Epidermal melanocyte (primary cell): ENCODE measurements at regions not wholly inside any gene's neighbourhood (a gene's known extent, or its start where the extent isn't known, plus 50 kb on each side); places are given as distances from the start of the nearest gene placed in this dataset.
"Not testable (repeated sequence)": the region's sequence is repeated elsewhere in the genome, so short reads cannot be mapped to it uniquely, and the experiment has no call there.

Experiments used
- DNase-seq: peaks from one replicate; pipeline ENCODE4 v3.0.0; 2011; ENCODE audit warnings: low spot score; ENCODE audit not compliant: insufficient read length

DNA sequence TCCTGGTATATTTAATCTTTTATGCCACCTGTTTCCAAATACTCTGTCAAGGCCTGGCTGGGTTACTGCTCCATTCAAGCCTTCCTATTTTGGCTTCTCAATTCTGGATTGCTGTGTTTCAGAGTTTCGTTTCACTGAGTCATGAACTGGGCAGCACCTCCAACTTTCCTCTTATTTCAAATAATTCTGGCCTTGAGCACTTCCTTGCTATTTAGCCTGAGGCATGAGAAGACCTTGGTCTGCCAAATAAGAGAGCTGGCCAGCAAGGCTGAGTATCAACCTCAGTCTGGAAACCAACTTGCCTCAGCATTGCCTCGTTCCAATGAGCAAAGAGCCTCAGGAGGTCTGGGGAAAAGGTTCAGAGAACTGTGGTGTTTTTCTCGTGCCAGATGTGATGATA, 66.6 kb downstream of the TNFAIP3 start:
- DNase-seq = no peak

- DNase-seq = no peak
Observed at GRCh38 chr6:137936798-137937197, 69.7 kb downstream of the TNFAIP3 start.

DNA sequence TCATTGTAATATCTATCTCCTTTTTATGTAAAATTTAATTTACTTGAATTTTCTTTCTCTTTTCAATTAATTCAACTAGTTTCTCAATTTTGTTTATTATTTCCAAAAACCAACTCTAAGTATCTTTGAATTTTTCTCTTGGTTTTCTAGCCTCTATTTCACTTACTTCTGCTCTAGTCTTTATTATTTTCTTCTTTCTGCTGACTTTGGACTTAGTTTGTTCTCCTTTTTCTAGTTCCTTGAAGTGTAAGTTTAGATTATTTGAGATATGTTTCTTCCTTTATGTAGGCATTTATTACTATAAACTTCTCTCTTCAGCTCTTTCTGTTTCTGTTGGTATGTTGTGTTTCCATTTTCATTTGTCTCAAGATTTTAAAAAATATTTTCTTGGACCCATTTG, 70.8 kb downstream of the TNFAIP3 start:
- no peak for DNase-seq

DNA sequence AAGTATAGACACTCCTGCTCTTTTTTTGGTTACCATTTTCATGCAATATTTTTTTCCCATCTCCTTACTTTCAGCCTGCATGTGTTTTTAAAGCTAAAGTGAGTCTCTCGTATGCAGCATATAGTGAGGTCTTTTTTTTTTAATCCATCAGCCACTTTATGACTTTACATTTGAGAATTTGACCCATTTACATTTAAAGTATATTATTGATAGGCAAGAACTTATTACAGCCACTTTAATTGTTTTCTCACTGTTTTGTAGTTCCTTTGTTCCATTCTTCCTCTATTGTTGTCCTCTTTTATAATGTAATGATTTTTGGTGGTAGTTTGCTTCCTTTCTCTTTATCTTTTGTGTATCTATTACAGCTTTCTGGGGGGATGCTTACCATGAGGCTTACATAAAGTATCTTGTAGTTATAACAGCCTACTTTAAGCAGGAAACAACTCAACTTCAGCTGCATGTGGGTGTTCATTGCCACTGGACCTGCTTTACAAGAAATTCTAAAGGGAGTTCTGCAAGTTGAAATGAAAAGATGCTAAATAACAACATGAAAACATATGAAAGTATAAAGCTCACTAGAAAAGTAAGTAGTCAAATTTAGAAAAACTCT, 71.8 kb downstream of the TNFAIP3 start:
- no peak for DNase-seq

GRCh38 chr6:137941995-137942394, 74.9 kb downstream of the TNFAIP3 start:
- DNase-seq = no peak

DNA sequence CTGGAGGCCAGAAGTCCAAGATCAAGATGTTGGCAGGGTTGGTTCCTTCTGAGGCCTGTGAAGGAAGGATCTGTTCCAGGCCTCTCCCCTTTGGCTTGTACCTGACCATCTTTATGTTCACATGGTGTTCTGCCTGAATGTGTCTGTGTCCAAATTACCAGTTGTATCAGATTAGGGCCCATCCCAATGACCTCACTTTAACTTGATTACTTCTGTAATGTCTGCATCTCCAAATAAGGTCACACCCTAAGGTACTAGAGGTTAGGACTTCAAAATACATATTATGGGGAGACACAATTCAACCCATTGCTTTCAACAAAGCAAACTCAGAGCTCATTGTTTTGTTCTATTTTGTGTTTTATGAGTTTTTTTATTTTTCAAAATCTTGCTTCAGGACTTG, 75.7 kb downstream of the TNFAIP3 start:
- no peak for DNase-seq

- not testable (repeated sequence) for DNase-seq
Observed at GRCh38 chr6:137944381-137944780, 77.3 kb downstream of the TNFAIP3 start.

DNA sequence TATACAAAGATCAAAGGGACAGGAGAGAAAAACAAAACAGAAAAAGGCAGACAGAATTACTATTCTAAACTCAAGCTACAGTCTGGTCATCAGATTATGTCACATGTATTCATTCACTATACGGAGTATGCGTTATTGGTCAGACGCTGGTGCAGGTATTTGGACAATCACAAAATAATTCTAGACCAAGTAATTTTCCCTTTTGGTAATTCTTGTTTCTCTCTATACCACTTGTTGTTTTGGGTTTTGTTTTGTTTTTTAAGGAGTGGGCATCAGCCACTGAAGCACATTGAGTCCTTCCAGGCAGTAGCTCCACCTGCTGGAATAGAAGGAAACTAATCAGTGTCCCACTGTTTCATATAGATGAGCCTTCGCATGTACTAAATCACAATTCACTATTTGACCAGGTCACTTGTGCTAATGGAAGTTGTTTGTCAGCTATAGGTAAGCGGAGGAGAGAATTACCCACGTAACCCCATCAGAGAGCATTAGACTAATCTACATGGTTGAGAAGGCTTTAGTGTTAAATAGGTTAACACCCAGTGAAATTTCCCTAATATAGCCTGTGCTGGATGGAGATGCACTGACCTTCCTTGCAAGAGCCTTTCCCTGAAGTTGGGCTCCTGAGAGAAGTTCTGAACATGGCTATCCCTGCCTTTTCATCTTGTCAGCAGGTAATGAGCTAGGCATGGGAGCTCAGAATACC, 77.9 kb downstream of the TNFAIP3 start:
- peak; percentile 41 for DNase-seq

GRCh38 chr6:137949686-137950390, 82.8 kb downstream of the TNFAIP3 start:
- no peak for DNase-seq

DNA sequence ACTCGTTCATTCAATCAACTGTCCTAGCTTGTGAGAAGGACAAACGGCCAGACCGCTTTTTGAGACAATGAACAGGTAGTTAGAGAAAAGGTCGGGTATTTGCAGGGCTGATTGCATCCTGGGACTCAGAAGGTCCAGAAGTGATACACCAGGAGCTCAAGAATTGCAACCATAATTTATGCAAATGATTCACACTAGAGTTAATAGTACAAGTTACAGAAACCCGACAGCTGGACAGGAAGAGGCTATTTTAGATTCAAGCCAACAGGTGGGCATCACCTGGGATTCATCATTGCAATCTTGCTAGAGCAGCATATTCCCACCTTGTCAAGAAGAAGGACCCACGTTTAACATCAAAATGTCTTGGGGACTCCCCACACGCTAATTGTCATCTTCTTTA, 83.5 kb downstream of the TNFAIP3 start:
- DNase-seq = no peak

DNA sequence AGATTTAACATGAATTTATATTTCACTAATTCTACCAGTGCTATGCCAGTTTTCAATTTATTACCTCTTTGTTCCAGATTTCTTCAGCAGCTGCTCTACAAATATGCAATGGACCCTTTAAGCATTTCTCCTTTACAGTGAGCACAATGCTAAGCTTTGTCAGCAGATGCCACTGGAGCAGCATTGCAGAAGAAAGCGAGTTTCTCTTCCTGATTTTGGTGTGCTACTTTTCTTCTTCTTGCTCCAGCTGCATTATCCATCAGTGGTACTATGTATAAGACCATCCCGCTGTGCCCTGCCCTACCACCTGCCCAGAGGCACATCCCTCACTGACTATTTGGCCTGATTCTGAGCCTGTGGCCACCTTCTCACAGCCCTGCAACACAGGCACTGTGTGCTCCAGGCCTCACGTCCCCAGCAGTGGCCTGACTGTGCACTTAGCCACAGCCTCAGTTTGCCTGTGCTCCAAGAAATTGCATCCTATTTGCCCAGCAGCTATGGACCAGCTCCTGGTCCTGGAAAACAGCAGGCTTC, 84.1 kb downstream of the TNFAIP3 start:
- no peak for DNase-seq

DNA sequence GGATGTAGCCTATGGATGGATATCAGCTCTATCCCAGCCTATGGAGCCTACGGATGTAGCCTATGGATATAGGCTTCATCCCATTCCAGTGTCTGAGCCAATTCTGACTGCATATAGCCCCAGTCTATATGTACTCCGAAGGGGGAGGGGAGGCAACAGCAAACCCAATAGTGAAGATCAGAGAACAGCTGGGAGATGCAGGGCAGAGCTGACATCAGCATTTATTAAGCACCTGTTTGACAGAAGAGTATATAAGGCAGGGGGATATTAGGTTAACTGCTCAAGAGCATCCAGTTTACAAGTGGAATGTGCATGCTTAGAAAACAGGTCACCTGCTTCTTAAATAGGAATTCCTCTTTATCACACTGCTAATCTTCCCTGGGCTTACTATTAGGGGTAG, 85.2 kb downstream of the TNFAIP3 start:
- no peak for DNase-seq

DNA sequence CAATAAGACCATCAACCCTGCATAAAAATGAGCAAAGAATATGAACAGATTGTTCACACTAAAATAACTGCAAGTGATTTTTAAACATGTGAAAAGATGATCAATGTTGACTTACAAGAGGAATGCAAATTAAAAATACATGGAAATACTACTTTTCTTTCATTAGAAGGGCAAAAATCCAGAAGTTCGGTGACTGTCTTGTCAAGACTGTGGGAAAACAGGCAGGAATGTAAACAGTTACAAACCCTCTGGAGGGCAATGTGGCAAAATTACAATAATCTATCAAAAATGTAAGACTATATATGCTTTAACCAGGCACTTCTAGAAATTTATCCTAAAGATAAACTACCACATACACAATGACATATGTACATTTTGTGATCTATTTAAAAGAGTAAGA, 86.7 kb downstream of the TNFAIP3 start:
- DNase-seq = no peak

DNA sequence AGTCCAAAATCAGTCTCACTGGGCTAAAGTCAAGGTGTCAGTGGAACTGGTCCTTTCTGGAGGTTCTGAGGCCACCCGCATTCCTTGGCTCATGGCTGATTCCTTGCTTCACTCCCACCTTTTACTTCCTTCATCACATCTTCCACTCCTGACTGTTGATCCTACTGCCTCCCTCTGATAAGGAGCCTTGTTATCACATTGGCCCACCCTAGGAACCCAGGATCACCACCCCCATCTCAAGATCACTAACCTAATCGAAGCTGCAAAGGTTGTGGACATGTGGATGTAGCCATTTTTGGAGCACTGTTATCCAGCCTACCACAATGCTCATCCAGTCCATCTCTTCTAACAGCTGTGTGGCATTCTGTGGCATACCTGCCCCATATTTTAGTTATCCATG, 87.2 kb downstream of the TNFAIP3 start:
- no peak for DNase-seq

- no peak for DNase-seq
Observed at GRCh38 chr6:137956098-137956488, 89.0 kb downstream of the TNFAIP3 start.

- no peak for DNase-seq
Observed at GRCh38 chr6:137957471-137957870, 90.4 kb downstream of the TNFAIP3 start.

GRCh38 chr6:137958811-137959565, 91.9 kb downstream of the TNFAIP3 start:
- no peak for DNase-seq

DNA sequence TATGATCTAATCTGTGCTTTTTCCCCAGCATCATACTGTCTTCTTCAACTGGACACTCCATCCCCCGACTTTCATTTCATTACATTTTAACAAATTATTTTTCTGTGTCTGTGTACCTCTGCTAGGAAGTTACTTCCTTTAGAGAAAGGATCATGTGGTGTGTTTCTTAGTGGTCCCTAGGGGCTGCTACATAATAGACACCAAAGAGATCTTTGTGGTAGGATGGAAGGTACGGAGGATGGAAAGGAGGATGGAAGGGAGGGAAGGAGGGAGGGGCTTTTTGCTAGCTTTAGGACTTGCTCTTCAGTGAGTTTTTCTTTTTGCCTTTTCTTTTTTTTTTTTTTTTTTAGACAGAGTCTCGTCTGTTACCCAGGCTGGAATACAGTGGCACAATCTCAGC, 95.7 kb downstream of the TNFAIP3 start:
- no peak for DNase-seq

GRCh38 chr6:137964876-137965275, 97.8 kb downstream of the TNFAIP3 start:
- DNase-seq = no peak

GRCh38 chr6:137967689-137968454, 100.8 kb downstream of the TNFAIP3 start:
- DNase-seq = no peak

GRCh38 chr6:137968455-137968804, 101.4 kb downstream of the TNFAIP3 start:
- no peak for DNase-seq
